AG09309 (cell line): ENCODE measurements at regions not wholly inside any gene's neighbourhood (a gene's known extent, or its start where the extent isn't known, plus 50 kb on each side); places are given as distances from the start of the nearest gene placed in this dataset.
A peak's percentile ranks its signal among the peaks of the same experiment; 100 is the strongest.

Source experiments
- DNase-seq: peaks from one replicate; pipeline ENCODE4 v3.0.0-alpha.2; 2010; ENCODE audit warnings: low read depth
- H3K4me3 ChIP-seq: 2 replicates; pipeline ENCODE4 v1.5.1; 2011; ENCODE audit warnings: mild to moderate bottlenecking, low read depth, low read length, moderate library complexity; ENCODE audit not compliant: control insufficient read depth
- TF ChIP-seq, protein P1 (sequence below): IDR thresholded peaks from 2 replicates; pipeline ENCODE4 v1.5.1; 2011; ENCODE audit warnings: mild to moderate bottlenecking, low read depth, low read length, inconsistent platforms; ENCODE audit not compliant: insufficient read depth, control insufficient read depth; ENCODE audit errors: missing control alignments

DNA sequence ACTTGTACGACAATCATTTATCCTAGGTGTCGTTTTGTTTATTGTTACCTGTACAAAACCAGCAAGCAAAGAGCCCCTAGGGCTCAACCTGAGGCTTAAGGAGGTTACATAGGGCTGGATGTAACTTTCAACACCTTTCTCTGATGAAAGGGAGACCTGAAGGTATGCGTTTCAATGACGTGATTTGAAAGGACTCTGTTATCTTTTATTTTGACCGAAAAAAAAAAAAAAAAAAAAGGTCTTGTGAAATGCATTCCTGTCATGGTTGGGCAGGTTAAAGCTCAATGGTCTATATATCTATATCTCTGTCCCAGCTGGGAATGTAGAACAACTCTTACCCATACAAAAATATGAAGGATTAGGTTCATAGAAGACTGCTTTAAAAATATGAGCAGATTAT is 78.7 kb upstream of the SASH1 start:
- DNase-seq = no peak
- TF ChIP-seq, protein P1, sequence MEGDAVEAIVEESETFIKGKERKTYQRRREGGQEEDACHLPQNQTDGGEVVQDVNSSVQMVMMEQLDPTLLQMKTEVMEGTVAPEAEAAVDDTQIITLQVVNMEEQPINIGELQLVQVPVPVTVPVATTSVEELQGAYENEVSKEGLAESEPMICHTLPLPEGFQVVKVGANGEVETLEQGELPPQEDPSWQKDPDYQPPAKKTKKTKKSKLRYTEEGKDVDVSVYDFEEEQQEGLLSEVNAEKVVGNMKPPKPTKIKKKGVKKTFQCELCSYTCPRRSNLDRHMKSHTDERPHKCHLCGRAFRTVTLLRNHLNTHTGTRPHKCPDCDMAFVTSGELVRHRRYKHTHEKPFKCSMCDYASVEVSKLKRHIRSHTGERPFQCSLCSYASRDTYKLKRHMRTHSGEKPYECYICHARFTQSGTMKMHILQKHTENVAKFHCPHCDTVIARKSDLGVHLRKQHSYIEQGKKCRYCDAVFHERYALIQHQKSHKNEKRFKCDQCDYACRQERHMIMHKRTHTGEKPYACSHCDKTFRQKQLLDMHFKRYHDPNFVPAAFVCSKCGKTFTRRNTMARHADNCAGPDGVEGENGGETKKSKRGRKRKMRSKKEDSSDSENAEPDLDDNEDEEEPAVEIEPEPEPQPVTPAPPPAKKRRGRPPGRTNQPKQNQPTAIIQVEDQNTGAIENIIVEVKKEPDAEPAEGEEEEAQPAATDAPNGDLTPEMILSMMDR = no peak
- no peak overlapping the region for H3K4me3 ChIP-seq

DNA sequence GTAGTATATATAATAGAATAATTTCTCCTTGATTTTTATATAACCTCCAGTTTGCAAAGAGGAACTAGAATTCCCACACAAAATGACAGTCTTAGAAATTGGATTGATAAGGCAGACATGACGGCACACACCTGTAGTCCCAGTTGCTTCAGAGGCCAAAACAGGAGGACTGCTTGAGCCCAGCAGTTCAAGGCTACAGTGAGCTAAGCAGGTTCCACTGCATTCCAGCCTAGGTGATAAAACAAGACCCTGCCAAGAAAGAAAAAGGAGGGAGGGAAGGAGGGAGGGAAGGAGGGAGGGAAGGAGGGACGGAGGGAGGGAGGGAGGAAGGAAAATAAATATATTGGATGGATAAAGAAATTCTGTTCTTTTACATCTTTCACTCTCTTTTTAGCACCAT is 77.6 kb upstream of the SASH1 start:
- DNase-seq = no peak
- TF ChIP-seq, protein P1 = no peak
- no peak overlapping the region for H3K4me3 ChIP-seq

DNA sequence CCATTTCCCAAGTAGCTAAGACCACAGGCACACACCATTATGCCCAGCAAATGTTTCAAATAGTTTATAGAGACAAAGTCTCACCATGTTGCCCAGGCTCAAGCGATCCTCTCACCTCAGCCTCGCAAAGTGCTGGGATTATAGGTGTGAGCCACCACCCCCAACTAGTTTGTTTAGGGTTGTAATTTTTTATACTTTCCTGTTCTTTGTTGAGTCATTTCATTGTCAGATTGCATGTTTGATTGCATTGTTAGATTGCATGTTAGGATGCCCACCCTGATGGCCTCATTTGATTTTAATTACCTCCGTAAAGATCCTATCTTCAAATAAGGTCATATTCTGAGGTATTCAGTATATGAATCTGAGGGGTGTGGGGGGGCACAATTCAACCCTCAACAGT is 73.3 kb upstream of the SASH1 start:
- H3K4me3 ChIP-seq = no peak overlapping the region
- TF ChIP-seq, protein P1 = no peak
- no peak for DNase-seq

DNA sequence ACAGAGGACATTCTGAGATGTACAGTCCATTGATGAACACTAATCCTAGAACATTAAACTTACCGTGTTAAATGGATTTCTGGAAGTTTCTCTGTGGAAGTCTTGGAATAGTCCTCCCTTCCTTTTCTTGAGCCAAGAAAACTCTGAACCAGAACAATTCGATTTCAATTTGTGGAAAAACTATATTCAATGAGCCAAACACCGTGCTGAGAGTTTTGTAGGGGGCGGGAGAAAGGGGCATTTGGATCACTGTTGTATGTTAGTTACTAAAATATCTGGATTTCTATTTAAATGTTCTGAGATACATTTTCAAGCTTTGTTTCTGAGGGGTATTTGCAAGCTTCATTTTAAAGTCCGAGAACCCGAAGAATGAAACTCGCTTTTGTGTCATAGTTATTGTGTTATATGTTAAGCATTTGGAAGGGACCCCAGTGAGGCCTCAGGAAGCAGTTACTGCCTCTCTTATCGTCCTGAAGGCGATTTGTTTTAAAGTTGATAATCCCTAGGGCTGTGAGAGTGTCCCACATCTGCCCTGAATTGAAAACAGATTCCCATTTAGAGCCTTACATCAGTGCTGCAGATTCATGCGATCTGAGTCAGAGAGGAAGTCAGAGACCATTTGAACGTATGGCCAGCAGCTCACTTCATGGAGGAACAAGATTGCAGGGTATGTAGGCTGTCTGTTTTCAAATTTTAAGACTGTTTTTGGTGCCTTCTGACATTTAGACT is 70.8 kb upstream of the SASH1 start:
- H3K4me3 ChIP-seq = peak overlapping the region; percentile 43
- TF ChIP-seq, protein P1 = no peak
- peak; percentile 94 for DNase-seq

DNA sequence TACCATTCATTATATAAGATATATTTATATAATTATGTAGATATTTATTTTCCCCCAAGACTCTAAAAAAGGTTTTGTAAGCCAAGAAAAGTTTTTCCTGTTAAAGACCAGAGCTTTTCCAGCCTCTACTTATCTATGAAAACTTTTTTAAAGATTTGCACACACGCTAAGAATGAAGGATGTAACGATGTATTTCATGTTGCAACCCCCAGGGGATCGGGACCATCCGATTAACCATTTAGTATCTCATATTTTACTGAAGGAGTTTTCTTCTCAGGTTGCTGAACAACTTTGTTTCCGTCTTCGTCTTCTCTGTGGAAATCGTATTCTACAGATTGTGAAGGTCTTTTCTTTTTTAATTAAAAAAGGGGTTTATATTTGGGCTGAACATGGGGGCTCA is 70.0 kb upstream of the SASH1 start:
- TF ChIP-seq, protein P1 = no peak
- no peak for DNase-seq
- H3K4me3 ChIP-seq = peak overlapping the region; percentile 43

DNA sequence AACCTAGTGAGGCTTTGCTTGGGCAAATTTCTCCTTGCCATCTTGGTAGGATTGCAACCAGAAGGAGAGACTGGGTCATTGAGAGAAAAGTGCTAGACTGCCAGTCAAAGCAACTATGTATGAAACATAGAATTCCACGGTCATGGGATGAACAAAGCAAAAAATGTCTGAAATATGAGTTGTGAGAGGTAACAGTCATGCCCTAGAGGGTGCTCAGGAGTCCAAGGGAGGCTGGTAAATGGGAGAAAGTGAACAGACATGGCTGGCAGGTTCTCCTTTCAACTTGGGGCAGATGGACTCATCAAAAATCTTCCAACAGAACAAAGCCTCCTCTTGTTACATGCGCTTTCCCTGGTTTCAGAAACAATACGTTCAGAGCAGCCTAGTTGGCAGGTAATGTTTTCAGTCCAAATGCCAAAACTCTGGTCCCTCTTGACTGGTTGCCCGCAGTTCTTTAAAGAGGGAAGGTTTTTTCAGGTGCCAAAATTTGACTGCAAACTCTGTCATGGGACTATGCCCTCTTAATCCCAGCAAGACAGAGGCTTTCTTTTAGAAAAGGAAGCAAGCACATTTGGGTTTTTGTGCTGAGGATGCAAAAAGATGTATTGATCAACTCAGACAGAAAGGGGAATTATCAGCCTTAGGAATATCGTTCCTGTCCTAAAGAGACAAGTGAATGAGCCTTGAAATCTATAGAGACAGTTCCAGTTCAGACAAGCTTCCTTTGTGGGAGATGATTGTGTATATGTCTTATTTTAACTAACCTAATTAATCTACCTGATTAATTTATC is 68.5 kb upstream of the SASH1 start:
- DNase-seq = no peak
- TF ChIP-seq, protein P1 = peak; percentile 22
- no peak overlapping the region for H3K4me3 ChIP-seq
